Stomach (tissue), 8 donors: ENCODE measurements at regions not wholly inside any gene's neighbourhood (a gene's known extent, or its start where the extent isn't known, plus 50 kb on each side); places are given as distances from the start of the nearest gene placed in this dataset.

Experiments
- DNase-seq, 2 donors: peaks; one replicate each; pipeline versions ENCODE4 v3.0.0 to v3.0.0-alpha.2; 2013 to 2019
- H3K27ac ChIP-seq, 5 donors: fragments of 200-600 bp in 4 of 5; sonication (generic) in 4 of 5; one replicate each; pipeline ENCODE4 v1.5.1; 2013 to 2019; ENCODE audit warnings: mild to moderate bottlenecking in 1 of 5, moderate library complexity in 1 of 5
- H3K27me3 ChIP-seq, 3 donors: fragments of 200-600 bp; sonication (generic); one replicate each; pipeline ENCODE4 v1.5.1; 2017 to 2019; ENCODE audit warnings: mixed run types in 1 of 3
- H3K36me3 ChIP-seq, 4 donors: fragments of 200-600 bp; sonication (generic); 1 replicate in 3 of 4; 2 replicates in 1 of 4; pipeline ENCODE4 v1.5.1; 2016 to 2019
- H3K4me1 ChIP-seq, 4 donors: fragments of 200-600 bp; sonication (generic); one replicate each; pipeline ENCODE4 v1.5.1; 2016 to 2019
- H3K4me3 ChIP-seq, 4 donors: fragments of 200-600 bp; sonication (generic) in 3 of 4; one replicate each; pipeline ENCODE4 v1.5.1; 2016 to 2019; ENCODE audit warnings: mild to moderate bottlenecking in 1 of 4
- H3K9me3 ChIP-seq, 4 donors: fragments of 200-600 bp; sonication (generic); one replicate each; pipeline ENCODE4 v1.5.1; 2016 to 2019
- CTCF ChIP-seq, 7 experiments: fragments of 450-650 bp in 4 of 7; fragments of 200-600 bp in 3 of 7; sonication (generic) in 3 of 7; IDR thresholded peaks; one replicate each; pipeline ENCODE4 v1.5.1; 2016 to 2019; ENCODE audit warnings: antibody characterized with exemption in 7 of 7, control low read depth in 2 of 7, mild to moderate bottlenecking in 1 of 7
- EP300 ChIP-seq: sonication (generic); formaldehyde crosslinking; IDR thresholded peaks from one replicate; pipeline ENCODE4 v1.6.1; 2017; ENCODE audit warnings: antibody characterized with exemption
- POLR2A ChIP-seq, 4 donors: fragments of 450-650 bp; IDR thresholded peaks; one replicate each; pipeline ENCODE4 v1.6.1; 2016; ENCODE audit warnings: antibody characterized with exemption in 4 of 4, control low read depth in 2 of 4, mild to moderate bottlenecking in 1 of 4, moderate library complexity in 1 of 4
- POLR2AphosphoS5 ChIP-seq, 3 donors: sonication (generic); formaldehyde crosslinking; IDR thresholded peaks; one replicate each; pipeline ENCODE4 v1.6.1; 2016; ENCODE audit warnings: antibody characterized with exemption in 3 of 3
- WGBS, 5 donors: extraction: QIAGEN DNeasy Blood & Tissue Kit in 3 of 5; methylation state at CpG; one replicate each; pipeline versions ENCODE4 v1.1.5 to v1.1.7; 2013 to 2018; 5-methylcytosine and 5-hydroxymethylcytosine counted together
- intact Hi-C: fragments of 100-400 bp; cut with DNase I; formaldehyde crosslinking; loops from one replicate; pipeline ENCODE4 v1.15.1; 2023; ENCODE audit warnings: low total_unique reads
- donor health status: healthy with polysubstance abuse.
- donor health status: Bipolar disorder and iron deficiency.
- donor health status: healthy.

DNA sequence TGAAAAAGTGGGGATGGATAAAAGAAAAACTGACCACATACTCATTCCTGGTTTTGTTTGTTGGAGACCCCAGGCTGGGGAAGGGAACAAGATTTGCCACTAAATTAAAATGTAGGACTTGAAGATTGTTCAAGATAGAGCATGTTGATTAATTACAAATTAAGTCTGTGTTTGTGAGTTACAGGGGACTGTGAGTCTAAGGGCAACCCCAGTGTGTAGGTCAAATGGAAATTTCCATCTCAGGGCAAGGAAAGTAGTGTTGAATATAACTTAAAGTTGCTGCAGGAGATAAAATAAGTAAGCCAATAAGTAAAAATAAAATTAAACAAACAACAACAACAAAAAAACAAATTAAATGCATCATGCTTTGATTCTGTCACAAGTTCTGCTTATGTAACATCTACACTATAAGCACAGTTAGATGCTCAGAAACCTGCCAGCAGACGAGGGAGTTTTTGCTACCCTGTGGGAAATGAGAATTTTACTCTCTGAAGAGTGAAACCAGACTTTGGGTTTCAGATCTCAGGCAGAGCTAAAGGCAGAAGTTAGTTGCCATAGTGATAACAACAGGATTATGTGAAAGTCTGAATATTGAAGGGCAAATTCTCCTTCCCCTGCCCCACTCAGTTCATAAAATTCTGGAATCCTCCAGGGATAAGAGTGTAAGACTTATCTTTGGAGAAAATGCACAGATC, 352.3 kb downstream of the GRXCR1 start:
- intact Hi-C loops: no loop called here
- no peak overlapping the region for H3K4me3 ChIP-seq
- TF ChIP-seq CTCF (IDR thresholded peaks at IDR 0.05): no peak
- no peak for TF ChIP-seq POLR2A (IDR thresholded peaks at IDR 0.05)
- no peak for TF ChIP-seq POLR2AphosphoS5 (IDR thresholded peaks at IDR 0.05)
- TF ChIP-seq EP300: no peak
- H3K4me1 ChIP-seq: no peaks in the 10 kb centered on the region
- H3K27me3 ChIP-seq: no peaks in the 10 kb centered on the region
- H3K36me3 ChIP-seq: no peaks in the 10 kb centered on the region
- DNase-seq: no peak
- 43 to 65% (median 57%) methylated on average over 1 of the region's 1 CpG for WGBS, 5 donors
- H3K27ac ChIP-seq: no peak overlapping the region
- no peaks in the 10 kb centered on the region for H3K9me3 ChIP-seq

- Histone ChIP-seq H3K9me3 (peaks cover 0 to 9% (median 4%) of the 10 kb centered on the region in 4 donors), H3K36me3 (no peaks in the 10 kb centered on the region), H3K4me3 (no peak overlapping the region), H3K4me1 (no peaks in the 10 kb centered on the region), H3K27me3 (no peaks in the 10 kb centered on the region), H3K27ac (no peak overlapping the region)
- TF ChIP-seq EP300 (no peak), POLR2AphosphoS5 (IDR thresholded peaks at IDR 0.05) (no peak), POLR2A (IDR thresholded peaks at IDR 0.05) (no peak), CTCF (IDR thresholded peaks at IDR 0.05) (no peak)
- peak in 1 of 2 donors; percentile 47 for DNase-seq
- 43 to 62% (median 49%) methylated on average over 2 of the region's 2 CpGs for WGBS, 5 donors
- intact Hi-C loops: no loop called here
Observed at GRCh38 chr4:43251841-43252240, 359.3 kb downstream of the GRXCR1 start.

DNA sequence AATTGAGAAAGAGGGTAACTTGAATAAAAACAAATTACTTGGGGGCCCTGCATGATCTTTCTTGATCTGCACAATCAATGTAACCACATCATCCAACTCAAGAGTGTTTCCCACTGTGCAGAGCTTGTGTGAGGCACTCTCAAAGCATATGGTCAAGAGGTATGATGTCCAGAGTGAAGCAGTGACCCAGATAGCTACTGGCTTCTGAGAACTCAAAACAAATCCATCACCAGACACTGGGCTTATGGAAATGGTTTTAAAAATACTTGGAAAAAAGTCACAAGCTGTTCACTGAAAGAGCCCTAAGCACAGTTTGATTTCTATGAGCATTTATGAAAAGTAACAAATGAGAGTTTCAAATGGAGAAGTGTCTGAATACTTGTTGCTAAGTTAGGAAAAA, 361.0 kb downstream of the GRXCR1 start:
- H3K27ac ChIP-seq: no peak overlapping the region
- DNase-seq: no peak
- no peaks in the 10 kb centered on the region for H3K4me1 ChIP-seq
- H3K9me3 ChIP-seq: peaks cover 0 to 14% (median 9%) of the 10 kb centered on the region in 4 donors
- H3K4me3 ChIP-seq: no peak overlapping the region
- no peak for TF ChIP-seq EP300
- no peak for TF ChIP-seq POLR2A (IDR thresholded peaks at IDR 0.05)
- TF ChIP-seq CTCF (IDR thresholded peaks at IDR 0.05): no peak
- TF ChIP-seq POLR2AphosphoS5 (IDR thresholded peaks at IDR 0.05): no peak
- intact Hi-C loops: no loop called here
- H3K27me3 ChIP-seq: no peaks in the 10 kb centered on the region
- no peaks in the 10 kb centered on the region for H3K36me3 ChIP-seq

DNA sequence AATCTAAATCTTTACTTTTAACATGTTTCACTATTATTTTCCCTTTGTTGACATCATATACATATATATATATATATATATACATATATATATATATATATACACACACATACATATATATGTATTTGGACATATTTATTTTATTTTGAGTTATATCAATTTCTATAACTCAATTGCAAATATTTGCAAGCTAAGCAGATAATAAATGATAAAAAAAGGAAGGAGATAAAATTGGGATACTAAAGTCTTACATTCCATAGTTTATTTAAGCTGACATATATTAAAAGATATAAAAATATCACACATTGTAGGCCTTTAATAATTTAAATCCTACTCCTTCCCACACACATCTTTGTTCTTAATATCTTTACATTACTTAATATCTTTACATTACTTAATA, 372.2 kb downstream of the GRXCR1 start:
- H3K36me3 ChIP-seq: no peaks in the 10 kb centered on the region
- TF ChIP-seq CTCF (IDR thresholded peaks at IDR 0.05) (no peak), POLR2A (IDR thresholded peaks at IDR 0.05) (no peak), POLR2AphosphoS5 (IDR thresholded peaks at IDR 0.05) (no peak)
- no peaks in the 10 kb centered on the region for H3K27me3 ChIP-seq
- peaks cover 0 to 9% (median 2%) of the 10 kb centered on the region in 4 donors for H3K9me3 ChIP-seq
- H3K4me1 ChIP-seq: no peaks in the 10 kb centered on the region
- no peak overlapping the region for H3K4me3 ChIP-seq
- no peak overlapping the region for H3K27ac ChIP-seq
- intact Hi-C loops: no loop called here
- DNase-seq: no peak
